GM15510 (cell line): ENCODE measurements at regions not wholly inside any gene's neighbourhood (a gene's known extent, or its start where the extent isn't known, plus 50 kb on each side); places are given as distances from the start of the nearest gene placed in this dataset.

ENCODE experiments used
- POLR2A ChIP-seq: IDR thresholded peaks from 3 replicates; pipeline ENCODE4 v1.6.1; 2011; ENCODE audit warnings: borderline replicate concordance; ENCODE audit not compliant: insufficient read length; ENCODE audit errors: extremely low read depth

DNA sequence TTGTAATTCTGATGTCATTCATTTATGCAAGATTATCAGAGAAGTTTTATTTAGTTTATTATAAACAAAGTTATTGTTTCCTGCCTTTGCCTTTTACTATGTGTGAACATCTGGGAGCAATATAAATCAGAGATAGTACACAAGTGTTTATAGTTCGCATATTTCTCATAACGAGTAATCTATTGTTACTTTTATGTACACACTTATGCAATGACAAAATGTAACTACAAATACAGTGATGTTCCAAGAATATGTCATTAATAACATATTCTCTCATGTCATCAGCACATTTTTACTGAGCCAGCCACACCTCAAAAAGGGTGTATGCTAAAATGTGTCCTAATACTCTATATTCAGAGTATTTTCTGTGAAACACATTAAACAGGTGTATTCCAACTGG, 243.2 kb downstream of the ALX1 start:
- TF ChIP-seq POLR2A, result no peak

GRCh38 chr12:85527192-85527591, 247.2 kb downstream of the ALX1 start:
- TF ChIP-seq POLR2A, result peak; percentile 24

GRCh38 chr12:85529896-85530295, 249.9 kb downstream of the ALX1 start:
- no peak for TF ChIP-seq POLR2A

- no peak for TF ChIP-seq POLR2A
Observed at GRCh38 chr12:85530456-85530855, 250.4 kb downstream of the ALX1 start.

DNA sequence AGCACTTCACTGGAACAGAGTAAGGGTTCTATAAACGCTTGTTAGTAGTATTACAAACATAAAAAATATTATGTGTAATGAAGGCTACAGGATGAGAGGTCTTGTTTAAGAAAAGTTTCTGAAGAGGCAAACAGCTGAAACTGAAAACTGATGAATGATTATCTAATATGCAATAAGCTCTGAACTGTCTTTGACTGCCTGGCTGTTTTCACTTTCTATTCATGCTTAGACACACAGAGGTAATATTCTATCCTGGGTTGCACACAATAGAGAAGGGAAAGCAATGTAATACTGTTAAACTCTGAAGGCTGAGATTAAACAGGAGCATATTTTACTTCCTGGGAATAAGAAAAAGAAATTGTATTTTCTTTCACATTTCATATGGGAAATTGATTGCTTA, 251.3 kb downstream of the ALX1 start:
- no peak for TF ChIP-seq POLR2A

DNA sequence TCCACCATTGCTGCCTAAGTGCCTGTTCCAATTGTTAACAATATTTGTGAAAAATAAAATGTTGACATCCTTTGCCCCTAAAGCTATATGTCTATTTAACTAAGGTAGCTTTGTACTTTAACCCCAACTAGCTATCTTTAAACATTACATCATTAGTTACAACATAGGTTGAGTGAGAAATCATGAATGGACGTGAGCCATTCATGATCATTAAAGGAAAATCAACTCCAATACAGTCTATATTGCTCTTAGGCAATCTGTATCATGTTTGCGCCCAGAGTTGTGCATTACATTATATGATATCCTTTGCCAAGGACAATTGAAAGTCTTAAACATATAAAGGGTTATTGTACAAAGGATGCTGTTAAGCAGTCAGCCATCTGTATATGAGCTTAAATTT, 269.6 kb downstream of the ALX1 start:
- no peak for TF ChIP-seq POLR2A

DNA sequence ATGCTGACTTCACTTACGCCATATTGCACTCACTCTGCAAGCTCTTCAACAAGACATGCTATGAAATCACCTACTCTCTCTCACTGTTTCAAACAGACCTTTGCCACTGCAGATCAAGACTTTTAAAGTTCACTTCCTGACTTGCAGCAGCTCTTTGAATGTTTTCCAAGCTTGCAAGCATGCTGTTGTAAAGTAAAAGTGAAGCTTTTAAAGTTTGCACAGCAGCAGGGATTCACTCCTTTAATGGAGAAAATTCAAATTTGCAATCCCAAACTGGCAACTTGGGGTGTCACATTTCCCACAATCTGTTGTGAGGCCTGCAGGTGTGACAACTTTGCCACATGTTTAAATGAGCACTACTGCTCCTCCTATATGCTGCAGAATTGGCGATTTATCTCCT, 270.9 kb downstream of the ALX1 start:
- no peak for TF ChIP-seq POLR2A

DNA sequence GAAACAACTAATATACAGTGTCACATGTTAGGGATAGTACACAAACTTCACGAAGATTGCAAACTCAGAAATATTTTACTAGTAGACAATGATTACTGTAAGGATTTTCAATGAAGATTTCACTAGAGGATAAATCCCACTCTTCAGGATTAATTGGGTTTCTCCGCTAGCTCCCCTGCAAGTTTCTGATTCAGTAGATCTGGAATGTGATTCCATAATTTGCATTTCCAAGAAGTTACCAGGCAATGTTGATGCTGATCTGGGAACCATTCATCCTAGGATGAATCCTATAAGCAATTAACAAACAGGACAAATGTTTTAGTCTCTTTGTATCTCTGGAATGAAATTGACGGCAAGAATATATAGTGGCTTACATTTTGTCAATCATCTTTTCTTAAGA, 272.4 kb downstream of the ALX1 start:
- no peak for TF ChIP-seq POLR2A

GRCh38 chr12:85557850-85558249, 277.8 kb downstream of the ALX1 start:
- TF ChIP-seq POLR2A, result no peak

DNA sequence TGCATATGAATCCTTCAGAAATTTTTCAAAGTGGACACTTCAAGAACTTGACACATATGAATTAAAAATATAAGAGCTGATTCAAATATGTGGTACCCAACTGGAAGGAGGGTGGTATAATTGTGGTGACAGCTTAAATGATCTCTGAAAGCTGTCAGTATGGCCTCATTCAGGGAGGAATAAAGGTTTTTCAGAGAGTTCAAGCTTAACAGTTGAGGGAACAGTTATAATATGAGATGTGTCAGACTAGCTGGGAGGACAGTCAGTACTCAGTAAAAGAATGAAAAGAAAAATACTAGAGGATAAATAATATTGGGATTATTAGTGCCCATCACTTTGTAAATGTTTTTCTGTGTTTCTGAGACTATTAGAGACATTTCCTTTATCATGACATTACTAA, 277.5 kb downstream of the RASSF9 start:
- TF ChIP-seq POLR2A, result no peak

GRCh38 chr12:85559127-85559526, 277.1 kb downstream of the RASSF9 start:
- TF ChIP-seq POLR2A, result no peak

DNA sequence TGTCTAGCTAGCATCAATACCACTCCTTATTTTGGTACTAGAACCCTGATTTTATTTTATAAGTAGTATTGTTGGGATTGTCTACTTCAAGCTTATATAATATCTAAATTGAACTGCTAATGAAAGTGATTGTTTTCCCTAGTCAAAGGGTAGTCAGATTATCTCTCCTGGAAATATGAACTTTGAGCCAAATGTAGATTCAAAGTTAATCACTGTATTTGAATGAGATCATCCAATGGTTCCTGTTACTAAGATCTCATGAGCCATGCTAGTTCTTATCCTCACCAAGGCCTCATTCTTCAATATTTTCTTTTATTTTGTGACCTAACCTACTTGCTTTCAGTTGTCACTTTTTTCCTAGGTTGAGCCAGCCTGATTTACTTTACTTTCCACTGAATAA, 276.7 kb downstream of the RASSF9 start:
- TF ChIP-seq POLR2A, result no peak

- TF ChIP-seq POLR2A, result no peak
Observed at GRCh38 chr12:85562765-85563164, 273.4 kb downstream of the RASSF9 start.

DNA sequence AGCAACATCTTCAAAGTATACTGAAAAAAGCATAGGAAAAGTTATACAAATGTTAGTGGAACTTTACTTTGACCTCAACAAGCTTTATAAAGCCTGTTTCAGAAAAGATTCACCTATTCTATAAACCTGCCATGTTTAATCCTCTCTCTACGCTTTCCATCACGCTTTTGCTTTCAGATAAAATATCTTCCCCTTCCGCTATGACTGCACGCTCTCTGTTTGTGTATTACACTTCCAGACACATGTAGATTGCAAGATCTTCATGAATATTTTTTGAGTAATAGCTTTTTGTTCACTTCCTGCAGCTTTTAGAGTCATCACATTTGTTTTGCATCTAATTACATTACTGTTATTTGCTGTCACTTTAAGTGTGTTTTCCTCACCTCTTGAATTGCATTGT, 271.4 kb downstream of the RASSF9 start:
- no peak for TF ChIP-seq POLR2A

DNA sequence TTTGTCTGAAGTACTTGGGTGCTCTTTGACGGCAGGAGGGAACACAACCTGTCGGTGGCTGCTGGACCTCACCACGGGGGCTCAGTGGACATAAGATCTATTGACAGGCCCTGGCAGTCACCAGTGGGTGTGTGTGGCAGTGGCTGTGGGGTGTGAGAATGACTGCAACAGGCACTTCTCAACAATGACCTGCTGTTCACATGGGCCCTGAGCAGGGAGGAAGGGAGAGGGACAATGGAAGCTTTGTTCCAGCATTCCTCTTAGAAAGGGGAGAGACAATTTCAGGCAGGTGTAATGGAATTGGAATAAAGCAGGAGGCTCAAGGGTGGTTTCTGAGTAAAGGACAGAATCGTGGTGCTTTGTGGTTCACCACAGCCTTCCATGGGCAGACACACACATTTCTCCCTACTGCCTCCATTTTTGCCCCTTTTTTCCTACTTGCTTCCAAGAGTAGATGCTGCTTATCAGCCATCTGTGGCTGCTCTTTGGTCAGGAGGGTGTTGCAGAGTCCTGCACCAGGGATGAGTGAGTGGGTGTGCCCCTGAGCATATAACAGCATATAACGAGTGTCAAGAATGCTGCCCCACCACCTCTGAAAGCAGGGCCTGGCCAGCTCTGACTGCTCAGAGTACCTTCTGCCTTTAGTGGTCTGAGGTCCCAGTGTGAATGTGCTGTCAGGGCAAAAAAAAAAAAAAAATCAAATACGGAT, 267.7 kb downstream of the RASSF9 start:
- TF ChIP-seq POLR2A, result no peak

- no peak for TF ChIP-seq POLR2A
Observed at GRCh38 chr12:85569261-85569660, 266.9 kb downstream of the RASSF9 start.

GRCh38 chr12:85572956-85573355, 263.3 kb downstream of the RASSF9 start:
- TF ChIP-seq POLR2A, result no peak
